T1000 (cell line): ENCODE measurements at regions not wholly inside any gene's neighbourhood (a gene's known extent, or its start where the extent isn't known, plus 50 kb on each side); places are given as distances from the start of the nearest gene placed in this dataset.

ENCODE experiments used
- DNase-seq: peaks from one replicate; lab custom pipeline; 2025; ENCODE audit warnings: mixed read lengths; lab: John Stamatoyannopoulos, UW

GRCh38 chr3:165346503-165346902 lies 150.3 kb upstream of the SLITRK3 start:
- no peak for DNase-seq

GRCh38 chr3:165343185-165343584 lies 147.0 kb upstream of the SLITRK3 start:
- no peak for DNase-seq

GRCh38 chr3:165339753-165340152 lies 143.6 kb upstream of the SLITRK3 start:
- DNase-seq = no peak

GRCh38 chr3:165336786-165337185 lies 140.6 kb upstream of the SLITRK3 start:
- DNase-seq = no peak
